Fibroblast of lung (primary cell): ENCODE measurements at regions not wholly inside any gene's neighbourhood (a gene's known extent, or its start where the extent isn't known, plus 50 kb on each side); places are given as distances from the start of the nearest gene placed in this dataset.

Source experiments
- DNase-seq, 2 donors: peaks; one replicate each; pipeline versions ENCODE4 v3.0.0 to v3.0.0-alpha.2; 2010; ENCODE audit warnings: low read depth in 2 of 2
- H2AFZ ChIP-seq: 2 replicates; pipeline ENCODE4 v1.5.1; 2012; ENCODE audit warnings: low read length, control low read depth, inconsistent platforms
- H3K27ac ChIP-seq: 2 replicates; pipeline ENCODE4 v1.5.1; 2011; ENCODE audit warnings: low read length, control low read depth; ENCODE audit not compliant: insufficient read depth
- H3K27me3 ChIP-seq: 2 replicates; pipeline ENCODE4 v1.5.1; 2011; ENCODE audit warnings: mild to moderate bottlenecking, low read length; ENCODE audit not compliant: control insufficient read depth, insufficient read depth
- H3K36me3 ChIP-seq: 2 replicates; pipeline ENCODE4 v1.5.1; 2011; ENCODE audit warnings: low read length; ENCODE audit not compliant: control insufficient read depth, insufficient read depth
- H3K4me1 ChIP-seq: 2 replicates; pipeline ENCODE4 v1.5.1; 2011; ENCODE audit warnings: low read length; ENCODE audit not compliant: control insufficient read depth, insufficient read depth; ENCODE audit errors: extremely low read depth
- H3K4me2 ChIP-seq: 2 replicates; pipeline ENCODE4 v1.5.1; 2011; ENCODE audit warnings: low read length, control low read depth; ENCODE audit not compliant: insufficient read depth; ENCODE audit errors: extremely low read depth
- H3K4me3 ChIP-seq, 4 experiments: fragments of 200-600 bp in 1 of 4; sonication (generic) in 1 of 4; replicated peaks in 1 of 4; 2 replicates each; pipeline ENCODE4 v1.5.1; 2011 to 2016; ENCODE audit warnings: low read length in 4 of 4, low read depth in 3 of 4, mild to moderate bottlenecking in 3 of 4, control low read depth in 2 of 4, inconsistent platforms in 1 of 4, mixed read lengths in 1 of 4; ENCODE audit not compliant: insufficient read depth in 1 of 4; ENCODE audit errors: control extremely low read depth in 1 of 4
- H3K79me2 ChIP-seq: 2 replicates; pipeline ENCODE4 v1.5.1; 2012; ENCODE audit warnings: mild to moderate bottlenecking, low read length, inconsistent platforms; ENCODE audit not compliant: control insufficient read depth, insufficient read depth
- H3K9ac ChIP-seq: 2 replicates; pipeline ENCODE4 v1.5.1; 2011; ENCODE audit warnings: mild to moderate bottlenecking, low read length, control low read depth; ENCODE audit not compliant: insufficient read depth
- H3K9me3 ChIP-seq: 2 replicates; pipeline ENCODE4 v1.5.1; 2012; ENCODE audit warnings: low read depth, low read length; ENCODE audit not compliant: control insufficient read depth, insufficient read depth
- H4K20me1 ChIP-seq: 2 replicates; pipeline ENCODE4 v1.5.1; 2011; ENCODE audit warnings: low read length; ENCODE audit not compliant: control insufficient read depth, insufficient read depth; ENCODE audit errors: extremely low read depth
- EZH2 ChIP-seq: IDR thresholded peaks from 2 replicates; pipeline ENCODE4 v1.5.1; 2012; ENCODE audit warnings: low read length, control low read depth, mild to moderate bottlenecking; ENCODE audit errors: missing control alignments
- TF ChIP-seq, protein P1 (sequence below), 2 donors: IDR thresholded peaks in 1 of 2; conservative IDR thresholded peaks in 1 of 2; 1 replicate in 1 of 2; 2 replicates in 1 of 2; pipeline ENCODE4 v1.5.1; 2011 to 2012; ENCODE audit warnings: low read length in 2 of 2, control low read depth in 1 of 2, inconsistent platforms in 1 of 2, low read depth in 1 of 2, mild to moderate bottlenecking in 1 of 2

- H2AFZ ChIP-seq: no peak overlapping the region
- no peak for TF ChIP-seq EZH2
- TF ChIP-seq, protein P1, sequence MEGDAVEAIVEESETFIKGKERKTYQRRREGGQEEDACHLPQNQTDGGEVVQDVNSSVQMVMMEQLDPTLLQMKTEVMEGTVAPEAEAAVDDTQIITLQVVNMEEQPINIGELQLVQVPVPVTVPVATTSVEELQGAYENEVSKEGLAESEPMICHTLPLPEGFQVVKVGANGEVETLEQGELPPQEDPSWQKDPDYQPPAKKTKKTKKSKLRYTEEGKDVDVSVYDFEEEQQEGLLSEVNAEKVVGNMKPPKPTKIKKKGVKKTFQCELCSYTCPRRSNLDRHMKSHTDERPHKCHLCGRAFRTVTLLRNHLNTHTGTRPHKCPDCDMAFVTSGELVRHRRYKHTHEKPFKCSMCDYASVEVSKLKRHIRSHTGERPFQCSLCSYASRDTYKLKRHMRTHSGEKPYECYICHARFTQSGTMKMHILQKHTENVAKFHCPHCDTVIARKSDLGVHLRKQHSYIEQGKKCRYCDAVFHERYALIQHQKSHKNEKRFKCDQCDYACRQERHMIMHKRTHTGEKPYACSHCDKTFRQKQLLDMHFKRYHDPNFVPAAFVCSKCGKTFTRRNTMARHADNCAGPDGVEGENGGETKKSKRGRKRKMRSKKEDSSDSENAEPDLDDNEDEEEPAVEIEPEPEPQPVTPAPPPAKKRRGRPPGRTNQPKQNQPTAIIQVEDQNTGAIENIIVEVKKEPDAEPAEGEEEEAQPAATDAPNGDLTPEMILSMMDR (conservative IDR thresholded peaks at IDR 0.05 in 1 of 2, IDR thresholded peaks at IDR 0.05 in 1 of 2; ENCODE audit: low read depth in 1 of 2, low read length in 2 of 2): no peak
- H3K9ac ChIP-seq: no peak overlapping the region
- H3K27me3 ChIP-seq: no peaks in the 10 kb centered on the region
- no peaks in the 10 kb centered on the region for H3K4me1 ChIP-seq
- no peaks in the 10 kb centered on the region for H3K79me2 ChIP-seq
- H4K20me1 ChIP-seq: no peaks in the 10 kb centered on the region
- no peak overlapping the region for H3K27ac ChIP-seq
- no peaks in the 10 kb centered on the region for H3K36me3 ChIP-seq
- no peak for DNase-seq
- H3K9me3 ChIP-seq: no peaks in the 10 kb centered on the region
- no peak overlapping the region for H3K4me3 ChIP-seq
- H3K4me2 ChIP-seq: no peak overlapping the region
Measured at GRCh38 chr6:121873595-121873994, 438.1 kb downstream of the GJA1 start.

DNA sequence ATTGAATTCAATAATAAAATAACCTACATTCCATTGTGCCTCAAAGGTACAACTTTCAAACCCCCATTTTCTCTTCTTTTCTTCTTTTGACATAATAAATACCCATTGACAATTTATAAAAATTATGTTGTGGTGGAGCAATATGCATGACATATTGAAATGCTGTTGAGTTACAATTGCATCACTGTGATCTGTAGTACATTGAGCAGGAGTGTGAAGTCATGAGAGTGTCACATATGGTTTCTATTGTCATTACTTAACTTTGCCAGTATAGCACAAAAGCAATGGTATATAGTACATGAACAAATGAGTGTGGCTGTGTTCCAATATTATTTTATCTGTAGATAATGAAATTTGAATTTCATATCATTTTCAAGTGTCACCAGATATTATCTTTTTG is 441.3 kb downstream of the GJA1 start:
- no peaks in the 10 kb centered on the region for H4K20me1 ChIP-seq
- H3K27me3 ChIP-seq: no peaks in the 10 kb centered on the region
- no peak overlapping the region for H3K4me2 ChIP-seq
- no peak overlapping the region for H2AFZ ChIP-seq
- peak in 1 of 2 donors; percentile 22 for DNase-seq
- no peak overlapping the region for H3K27ac ChIP-seq
- no peaks in the 10 kb centered on the region for H3K9me3 ChIP-seq
- no peaks in the 10 kb centered on the region for H3K36me3 ChIP-seq
- H3K9ac ChIP-seq: no peak overlapping the region
- H3K4me1 ChIP-seq: peaks cover 2% of the 10 kb centered on the region
- no peak overlapping the region for H3K4me3 ChIP-seq
- no peaks in the 10 kb centered on the region for H3K79me2 ChIP-seq
- TF ChIP-seq, protein P1 (conservative IDR thresholded peaks at IDR 0.05 in 1 of 2, IDR thresholded peaks at IDR 0.05 in 1 of 2; ENCODE audit: low read depth in 1 of 2, low read length in 2 of 2): no peak
- TF ChIP-seq EZH2: no peak

DNA sequence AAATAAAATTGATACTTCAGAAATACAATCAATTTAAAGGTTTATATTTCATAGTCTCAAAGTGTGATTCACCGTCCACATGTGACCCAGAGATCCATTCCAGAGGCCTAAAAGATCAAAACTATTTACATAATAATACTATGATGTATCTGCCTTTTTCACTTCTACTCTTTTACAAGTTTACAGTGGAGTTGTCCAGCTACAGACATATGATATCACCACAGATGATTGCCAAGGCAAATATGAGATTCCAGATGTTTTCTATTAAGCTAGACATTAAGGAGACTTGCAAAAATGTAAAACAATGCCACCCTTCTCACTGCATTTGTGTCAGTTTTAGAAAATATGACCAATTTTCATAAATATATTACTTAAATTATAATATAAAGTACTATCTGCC is 443.7 kb downstream of the GJA1 start:
- TF ChIP-seq, protein P1 (conservative IDR thresholded peaks at IDR 0.05 in 1 of 2, IDR thresholded peaks at IDR 0.05 in 1 of 2; ENCODE audit: low read depth in 1 of 2, low read length in 2 of 2): no peak
- TF ChIP-seq EZH2: no peak
- Histone ChIP-seq H4K20me1 (no peaks in the 10 kb centered on the region), H2AFZ (no peak overlapping the region), H3K27ac (no peak overlapping the region), H3K27me3 (no peaks in the 10 kb centered on the region), H3K9ac (no peak overlapping the region), H3K4me3 (no peak overlapping the region), H3K4me1 (peaks cover 3% of the 10 kb centered on the region), H3K9me3 (no peaks in the 10 kb centered on the region), H3K79me2 (no peaks in the 10 kb centered on the region), H3K36me3 (no peaks in the 10 kb centered on the region), H3K4me2 (no peak overlapping the region)
- DNase-seq: peak; percentile 84 to 92
